ENCODE measurements at regions not wholly inside any gene's neighbourhood (a gene's known extent, or its start where the extent isn't known, plus 50 kb on each side); places are given as distances from the start of the nearest gene placed in this dataset.

DNA sequence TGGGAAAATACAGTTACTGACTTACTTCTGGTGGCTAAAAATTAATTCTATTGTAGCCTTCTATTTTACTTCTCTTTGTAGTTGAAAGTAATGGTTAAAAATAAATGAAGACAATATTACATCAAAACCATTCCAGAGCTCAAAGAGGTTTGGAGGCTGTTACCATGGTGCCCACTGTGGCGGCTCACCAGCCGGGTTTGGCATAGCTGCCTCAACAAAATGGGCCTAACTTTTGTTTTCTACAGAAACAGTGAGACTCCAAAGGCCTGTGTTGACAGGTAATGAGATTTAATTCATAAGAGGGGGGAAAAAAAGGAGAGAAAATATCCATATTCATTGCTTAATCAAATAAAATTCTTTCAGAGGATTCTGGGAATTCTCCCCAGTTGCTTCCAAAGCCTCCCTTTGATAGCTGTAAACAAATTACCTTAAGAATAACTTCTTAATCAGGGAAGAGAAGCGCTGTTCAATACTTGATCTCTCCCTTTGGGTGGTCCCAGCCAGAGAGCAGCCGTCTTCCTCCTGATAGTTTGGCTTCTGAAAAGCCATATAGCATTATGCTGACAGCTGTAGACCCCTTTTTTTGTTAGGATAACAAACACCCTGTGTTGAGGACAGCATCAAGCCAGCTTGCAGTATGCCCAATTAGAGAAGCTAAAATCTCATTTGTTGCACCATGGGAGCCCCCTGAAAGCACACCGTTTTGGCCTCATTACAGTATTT, 266.8 kb downstream of the NEDD1 start:
- no peak for DNase-seq (ENCODE audit: low read depth in 2 of 3, low spot score in 2 of 3)

DNA sequence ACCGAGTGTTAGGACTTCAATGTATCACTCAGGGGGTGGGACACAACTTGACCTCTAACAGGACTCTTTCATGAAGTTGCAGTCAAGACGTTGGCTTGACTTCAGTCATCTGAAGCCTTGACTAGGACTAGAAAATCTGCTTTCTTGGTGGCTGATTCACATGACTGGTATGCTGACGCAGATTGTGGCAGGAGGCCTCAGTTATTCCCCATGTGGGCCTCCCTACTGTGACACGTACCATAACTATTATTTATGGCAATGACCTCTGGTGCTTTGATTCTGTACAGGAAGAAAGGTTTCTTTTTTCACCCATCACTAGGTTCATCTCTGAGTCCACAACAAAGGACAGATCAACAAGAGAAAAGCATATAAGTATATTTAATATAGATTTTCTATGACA, 270.4 kb downstream of the NEDD1 start:
- no peak for DNase-seq (ENCODE audit: low read depth in 2 of 3, low spot score in 2 of 3)

DNA sequence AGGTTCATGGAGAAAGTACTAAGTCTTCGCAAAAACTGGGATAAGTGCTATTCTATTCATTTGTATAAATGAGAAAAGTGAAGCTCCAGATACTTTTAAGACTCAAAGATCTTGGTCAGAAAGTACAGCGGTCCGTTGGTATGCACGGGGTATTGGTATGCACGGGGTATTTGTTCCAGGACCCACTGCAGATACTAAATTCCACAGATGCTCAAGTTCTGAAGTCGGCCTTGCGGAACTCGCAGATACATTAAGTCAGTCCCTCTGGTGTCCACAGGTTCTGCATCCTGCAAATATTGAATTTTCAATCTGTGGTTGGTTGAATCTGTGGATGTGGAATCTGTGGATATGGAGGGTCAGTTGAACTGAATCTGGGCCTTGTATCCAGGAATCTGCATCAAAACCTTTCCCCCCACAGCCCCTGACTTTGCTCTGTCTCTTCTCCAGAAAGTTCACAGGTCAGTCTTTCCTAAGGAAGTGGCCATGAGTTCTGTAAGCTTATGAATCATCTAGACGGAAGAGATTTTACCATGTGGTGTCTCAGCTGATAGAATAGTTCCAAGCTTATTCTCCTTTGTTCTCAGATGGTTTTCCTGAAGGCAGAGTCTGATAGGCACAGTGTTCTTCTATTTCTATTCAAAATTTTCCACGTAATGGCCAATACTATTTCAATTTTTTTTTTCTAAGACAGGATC, 274.7 kb downstream of the NEDD1 start:
- no peak for DNase-seq (ENCODE audit: low read depth in 2 of 3, low spot score in 2 of 3)

DNA sequence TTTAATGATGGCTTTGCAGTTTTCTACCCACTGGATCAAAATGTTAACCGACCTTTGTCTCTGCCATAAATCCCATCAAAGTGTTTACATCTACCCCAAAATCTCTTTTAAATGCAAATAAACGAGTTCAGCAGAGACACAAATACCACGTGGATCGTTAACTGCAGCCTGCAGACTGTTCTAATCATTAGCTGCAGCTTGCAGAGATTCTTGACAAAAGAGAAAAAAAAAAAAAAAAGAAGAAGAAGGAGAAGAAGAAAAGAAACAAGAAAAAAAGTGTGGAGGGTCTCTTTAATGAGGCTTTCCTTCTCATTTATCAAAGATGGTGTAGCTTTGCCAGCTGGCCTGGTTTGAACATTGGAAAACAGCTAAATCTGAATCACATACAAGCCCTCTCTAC, 275.7 kb downstream of the NEDD1 start:
- no peak for DNase-seq (ENCODE audit: low read depth in 2 of 3, low spot score in 2 of 3)

DNA sequence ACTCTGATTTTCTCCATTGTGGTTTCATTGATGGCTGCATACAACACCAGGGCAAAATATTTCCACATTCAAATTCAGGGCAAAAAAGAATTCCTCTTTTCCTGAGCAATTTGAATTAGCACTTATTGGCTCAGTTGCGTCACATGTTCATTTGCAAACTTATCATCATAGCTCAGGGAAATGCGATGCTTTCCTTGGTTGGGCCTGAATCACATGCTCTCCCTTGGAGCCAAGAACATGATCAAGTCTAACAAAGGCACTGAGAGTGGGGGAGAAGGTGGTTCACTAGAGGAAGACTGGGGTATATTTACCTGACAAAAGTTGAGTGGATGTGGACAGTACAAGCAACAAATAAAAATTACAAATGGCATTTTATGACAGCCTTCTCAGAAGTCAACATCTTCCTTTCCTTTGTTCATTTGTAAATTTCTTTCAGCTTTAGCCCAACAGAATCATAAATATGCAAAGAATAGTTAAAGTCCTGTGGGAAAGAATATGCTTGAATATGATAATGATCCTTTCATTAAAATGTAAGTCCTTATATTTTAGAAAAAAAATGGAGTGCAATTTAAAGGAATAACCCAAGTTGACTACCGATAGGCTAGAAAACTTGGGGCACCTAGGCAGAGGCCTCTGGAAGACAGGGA, 277.2 kb downstream of the NEDD1 start:
- DNase-seq (ENCODE audit: low read depth in 2 of 3, low spot score in 2 of 3): no peak

DNA sequence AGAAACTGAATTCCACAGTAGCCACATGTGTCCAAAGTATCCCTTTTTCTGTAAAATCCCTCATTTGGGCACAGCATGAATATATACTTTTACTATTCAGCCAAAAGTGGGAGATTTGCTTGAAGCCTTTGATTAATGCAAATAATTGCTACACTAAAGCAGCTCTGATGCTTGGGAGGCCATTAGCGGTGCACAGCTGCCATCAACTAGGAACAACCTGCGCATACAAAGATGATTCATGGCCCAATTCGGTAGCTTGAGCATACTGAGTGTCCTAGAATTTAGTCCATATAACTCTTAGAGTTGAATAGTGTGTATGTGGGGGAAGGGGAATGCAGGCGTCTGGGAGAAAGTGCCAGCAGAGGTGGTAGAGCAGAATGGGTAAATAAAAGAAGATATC, 277.0 kb upstream of the RMST start:
- DNase-seq (ENCODE audit: low read depth in 2 of 3, low spot score in 2 of 3): no peak

DNA sequence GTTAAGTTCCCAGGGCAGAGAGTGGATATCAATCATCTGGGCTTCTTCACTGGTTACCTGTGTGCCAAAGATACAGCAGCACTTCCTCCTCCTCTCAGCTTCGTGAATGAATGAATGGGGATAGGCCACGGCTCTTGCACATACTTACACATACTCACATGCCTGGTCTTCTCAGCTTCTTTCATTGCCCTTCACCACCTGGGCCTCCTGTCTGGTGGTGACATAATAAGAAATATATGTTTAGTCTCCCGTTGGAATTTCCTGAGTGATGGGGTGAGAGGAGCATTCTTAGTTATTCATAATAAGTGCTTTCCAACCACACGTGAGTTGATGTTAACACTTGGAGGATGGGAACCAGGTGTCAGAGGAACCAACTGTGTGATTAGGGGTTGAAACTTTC, 268.1 kb upstream of the RMST start:
- DNase-seq (ENCODE audit: low read depth in 2 of 3, low spot score in 2 of 3): no peak

DNA sequence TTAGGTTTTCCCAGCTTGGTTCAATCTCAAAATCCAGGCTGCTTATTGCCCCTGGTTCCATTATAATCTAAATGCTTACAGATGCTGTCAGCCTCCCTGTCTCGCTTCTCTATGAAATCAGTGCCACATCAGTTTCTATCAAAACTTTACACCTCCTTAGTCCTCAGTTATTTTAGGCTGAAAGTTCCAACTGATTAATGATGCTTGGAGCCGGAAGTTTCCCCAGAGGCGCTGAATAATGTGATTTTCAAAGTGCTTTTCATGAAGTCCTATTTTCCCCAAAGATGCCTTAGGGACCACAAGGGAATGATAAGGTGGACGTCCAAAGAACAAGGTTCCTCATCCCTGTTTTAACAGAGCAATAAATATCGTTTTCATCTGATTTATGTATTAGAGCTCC, 262.4 kb upstream of the RMST start:
- no peak for DNase-seq (ENCODE audit: low read depth in 2 of 3, low spot score in 2 of 3)

DNA sequence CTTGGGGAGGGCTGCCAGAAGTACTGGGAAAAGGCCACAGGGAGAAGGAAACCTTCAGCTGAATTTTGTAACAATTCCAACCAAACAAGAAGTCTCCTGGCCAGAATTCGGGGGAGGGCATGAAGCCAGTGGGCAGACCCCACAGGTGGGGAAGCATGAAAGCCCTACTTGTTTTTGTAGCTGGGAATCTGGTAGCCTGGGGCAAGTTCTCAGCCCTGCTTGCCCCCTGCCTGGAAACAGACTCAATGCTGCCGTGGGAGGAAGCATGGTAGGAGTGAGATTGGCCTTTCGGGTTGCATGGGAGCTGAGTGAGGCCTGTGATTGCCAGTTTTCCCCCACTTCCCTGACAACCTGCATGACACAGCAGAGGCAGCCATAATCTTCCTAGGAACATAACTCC, 259.2 kb upstream of the RMST start:
- no peak for DNase-seq (ENCODE audit: low read depth in 2 of 3, low spot score in 2 of 3)

DNA sequence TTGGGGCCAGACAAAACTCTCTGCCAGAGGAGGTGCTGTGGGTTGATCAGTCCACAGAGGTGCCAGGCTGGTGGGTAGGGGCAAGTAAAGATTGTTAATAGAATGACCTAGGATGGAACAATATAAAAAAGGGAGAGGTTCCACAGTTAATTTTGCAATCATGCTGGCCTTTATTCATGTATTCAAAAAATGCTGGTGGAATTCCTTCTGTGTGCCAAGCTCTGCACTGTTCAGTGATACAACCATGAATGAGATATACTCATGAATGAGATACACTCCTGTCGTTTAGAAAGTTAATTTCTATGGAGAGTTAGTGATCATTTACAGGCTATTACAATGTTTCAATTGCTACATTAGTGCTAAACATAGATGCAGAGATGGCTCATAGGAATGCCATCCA, 252.6 kb upstream of the RMST start:
- no peak for DNase-seq (ENCODE audit: low read depth in 2 of 3, low spot score in 2 of 3)

DNA sequence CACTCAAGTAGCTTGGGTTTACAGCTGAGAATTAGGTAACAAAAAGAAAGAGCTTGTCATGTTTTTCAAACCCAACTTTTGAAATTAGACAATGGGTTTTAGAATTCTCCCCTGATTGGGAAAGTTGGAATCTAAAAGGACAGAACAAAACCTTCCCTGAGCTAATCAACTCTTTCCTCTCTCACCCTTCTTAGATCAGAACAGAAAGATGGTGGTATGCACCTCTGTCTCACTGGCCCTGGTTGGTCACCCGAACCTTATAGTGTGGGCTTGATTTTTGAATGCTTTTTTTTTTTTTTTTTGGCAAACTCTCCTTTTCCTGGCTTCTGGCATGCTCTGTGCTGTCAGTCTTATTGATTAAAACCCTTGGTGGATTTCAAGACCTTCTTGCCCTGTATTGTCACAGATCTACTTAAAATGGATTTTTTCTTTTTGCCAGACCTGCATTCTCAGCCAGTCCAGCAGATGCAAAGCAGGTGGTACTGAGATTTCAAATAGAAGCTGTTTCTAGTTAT, 251.1 kb upstream of the RMST start:
- no peak for DNase-seq (ENCODE audit: low read depth in 2 of 3, low spot score in 2 of 3)

DNA sequence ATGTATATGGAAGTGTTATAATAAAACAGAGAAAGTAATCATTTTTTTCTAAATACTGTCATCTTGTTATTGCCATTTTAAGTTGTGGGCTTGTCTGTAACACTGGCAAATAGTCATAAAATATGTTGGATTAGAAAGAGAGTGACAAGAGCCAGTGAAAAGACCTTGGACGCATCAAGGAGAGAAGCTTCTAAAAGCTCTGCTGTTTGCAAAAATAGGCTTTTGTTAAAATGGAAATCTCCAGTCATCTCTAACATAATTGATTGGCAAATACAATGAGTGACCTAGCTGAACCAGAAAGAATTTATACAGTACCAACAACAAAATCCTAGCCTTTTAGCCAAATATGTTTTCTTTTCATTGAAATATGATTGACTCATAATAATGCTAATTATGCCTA, 245.8 kb upstream of the RMST start:
- DNase-seq (ENCODE audit: low read depth in 2 of 3, low spot score in 2 of 3): no peak

DNA sequence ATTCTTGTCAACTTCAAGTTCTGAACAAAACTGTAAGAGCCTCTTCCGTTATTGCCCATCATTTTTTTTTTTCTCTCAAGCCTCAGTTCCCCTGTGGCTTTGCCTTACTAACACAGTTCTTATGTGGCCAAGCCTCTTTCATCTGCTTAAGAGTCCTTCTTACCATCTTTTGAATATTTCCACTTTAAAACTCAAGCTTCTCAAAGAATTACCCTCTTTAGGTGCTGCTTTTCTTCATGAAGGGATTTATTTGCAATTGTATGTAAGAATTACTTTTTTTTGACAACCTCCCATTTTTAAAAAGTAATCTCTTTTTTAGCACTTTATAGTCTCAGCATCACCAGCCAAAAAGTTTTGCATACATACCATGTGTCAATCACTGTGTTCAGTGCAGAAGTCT, 240.2 kb upstream of the RMST start:
- DNase-seq (ENCODE audit: low read depth in 2 of 3, low spot score in 2 of 3): no peak

DNA sequence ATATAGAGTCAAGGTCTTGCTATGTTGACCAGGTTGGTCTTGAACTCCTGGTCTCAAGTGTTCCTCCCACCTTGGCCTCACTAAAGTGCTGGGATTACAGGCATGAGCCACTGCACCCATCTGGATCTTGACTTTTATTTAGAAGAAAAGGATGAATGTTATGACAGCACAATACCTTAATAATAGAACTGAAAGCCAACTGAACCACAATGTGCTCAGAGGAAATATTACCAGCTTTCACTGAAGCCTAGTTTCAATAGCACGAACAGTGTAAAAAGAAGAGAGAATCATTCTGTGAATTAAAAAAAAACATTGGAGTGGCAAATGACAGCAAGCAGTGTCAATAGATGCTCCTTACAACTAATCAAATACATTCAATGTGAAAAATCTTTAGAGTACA, 239.2 kb upstream of the RMST start:
- DNase-seq (ENCODE audit: low read depth in 2 of 3, low spot score in 2 of 3): no peak

DNA sequence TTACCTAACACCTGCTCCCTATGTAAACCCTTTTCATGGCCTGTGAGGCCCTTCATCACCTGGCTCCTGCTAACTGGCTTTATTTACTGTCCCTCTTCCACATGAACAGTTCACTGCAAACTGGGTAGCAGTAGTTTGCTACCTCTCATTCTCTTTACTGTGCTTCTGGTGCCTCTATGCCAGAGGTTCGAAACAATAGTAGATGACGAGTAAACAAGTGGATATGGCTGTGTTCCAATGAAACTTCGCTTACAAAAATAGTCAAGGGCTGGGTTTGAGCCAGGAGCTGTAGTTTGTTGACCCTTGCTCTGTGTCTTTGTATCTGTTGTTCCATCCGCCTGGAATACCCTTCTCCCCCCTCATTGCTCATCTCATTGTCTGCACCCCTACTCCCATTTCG, 233.6 kb upstream of the RMST start:
- DNase-seq (ENCODE audit: low read depth in 2 of 3, low spot score in 2 of 3): no peak

DNA sequence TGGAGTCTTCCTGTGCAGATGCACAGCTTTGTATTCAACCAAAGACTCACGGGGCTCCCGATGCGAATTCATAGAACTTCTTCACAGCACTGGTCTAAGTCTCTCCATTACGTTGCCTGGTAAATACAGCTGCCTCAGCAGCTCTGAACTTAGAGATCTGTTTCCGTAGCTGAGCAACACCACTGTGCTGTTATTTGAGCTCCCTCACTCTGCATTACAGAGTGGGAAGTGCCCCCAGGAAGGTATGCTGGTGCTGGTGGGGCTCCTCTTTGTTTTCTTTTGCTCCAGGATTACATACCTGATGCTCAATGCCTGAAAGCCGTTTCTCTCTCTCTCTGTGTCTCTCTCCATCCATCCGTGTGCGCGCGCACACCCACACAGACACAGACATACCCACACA, 227.5 kb upstream of the RMST start:
- DNase-seq (ENCODE audit: low read depth in 2 of 3, low spot score in 2 of 3): no peak

DNA sequence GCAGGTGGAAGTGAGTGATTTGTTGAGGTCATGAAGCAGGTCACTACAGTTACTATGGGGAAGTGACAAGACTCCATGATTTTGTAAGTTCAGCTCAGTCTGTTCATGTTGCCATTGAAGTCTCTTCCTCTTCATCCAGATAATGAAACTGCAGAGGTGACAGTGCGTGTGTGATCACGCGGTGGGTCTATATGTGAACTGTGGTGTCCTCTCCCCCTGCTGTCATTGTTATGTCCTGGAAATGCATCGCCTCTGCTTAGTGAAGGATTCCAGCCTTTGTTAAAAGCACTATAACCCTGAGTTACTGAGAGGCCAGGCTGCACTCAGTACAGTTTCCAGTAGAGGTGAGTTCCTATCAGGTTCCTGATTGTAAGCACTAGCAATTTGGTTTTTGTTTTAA, 216.2 kb upstream of the RMST start:
- DNase-seq (ENCODE audit: low read depth in 2 of 3, low spot score in 2 of 3): no peak

DNA sequence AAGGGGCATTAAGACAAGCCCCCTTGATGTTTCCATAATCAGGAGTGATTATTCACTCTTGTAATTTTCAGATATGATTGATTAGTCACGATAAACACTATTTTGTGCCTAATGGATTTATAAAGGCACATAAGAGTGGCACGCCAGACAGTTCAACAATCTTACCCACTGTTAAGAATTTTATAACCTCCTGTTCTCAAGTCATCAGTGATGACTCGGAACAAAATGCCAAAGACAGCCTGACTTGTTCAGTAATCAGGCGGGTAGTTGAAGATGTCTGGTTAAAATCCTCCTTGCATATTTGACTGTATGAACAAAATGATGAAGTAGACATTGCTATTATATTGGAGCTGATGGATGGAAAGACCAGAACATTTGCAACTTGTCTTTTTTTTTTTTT, 212.1 kb upstream of the RMST start:
- no peak for DNase-seq (ENCODE audit: low read depth in 2 of 3, low spot score in 2 of 3)

DNA sequence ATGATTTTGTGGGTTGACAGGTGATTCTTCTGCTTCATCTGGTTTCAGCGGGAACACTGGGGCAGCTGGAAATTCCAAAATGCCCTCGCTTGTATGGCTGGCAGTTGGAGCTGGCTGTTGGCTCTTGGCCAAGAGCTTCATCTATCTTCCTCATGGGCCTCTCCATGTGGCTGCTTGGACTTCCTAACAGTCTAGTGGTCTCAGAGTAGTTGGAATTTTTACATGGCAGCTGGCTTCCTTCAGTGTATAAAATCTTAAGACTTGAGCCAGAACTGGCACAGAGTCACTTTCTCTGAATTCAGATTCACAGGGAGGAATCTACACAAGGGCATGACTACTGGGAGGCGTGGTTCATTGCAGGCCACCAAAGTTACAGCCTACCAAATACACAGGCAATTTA, 204.9 kb upstream of the RMST start:
- no peak for DNase-seq (ENCODE audit: low read depth in 2 of 3, low spot score in 2 of 3)

DNA sequence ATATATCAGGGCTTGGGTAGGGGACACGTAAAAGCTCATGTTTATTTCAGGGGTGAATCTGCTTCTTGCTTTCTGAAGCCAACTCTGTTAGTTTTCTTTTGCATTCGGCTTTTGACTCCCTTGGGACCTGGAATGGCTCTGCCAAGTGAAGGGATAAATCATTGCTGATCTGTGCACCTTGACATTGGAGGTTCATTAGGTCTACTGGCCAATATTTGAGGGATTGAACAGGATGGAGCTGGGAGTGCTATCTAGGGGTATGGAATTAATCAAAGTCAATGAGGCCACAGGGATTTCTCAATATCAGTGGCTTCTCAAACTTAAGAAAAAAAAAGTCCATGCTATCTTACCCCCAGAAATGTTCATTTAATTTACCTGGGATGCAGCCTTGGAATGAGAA, 203.5 kb upstream of the RMST start:
- DNase-seq (ENCODE audit: low read depth in 2 of 3, low spot score in 2 of 3): no peak

DNA sequence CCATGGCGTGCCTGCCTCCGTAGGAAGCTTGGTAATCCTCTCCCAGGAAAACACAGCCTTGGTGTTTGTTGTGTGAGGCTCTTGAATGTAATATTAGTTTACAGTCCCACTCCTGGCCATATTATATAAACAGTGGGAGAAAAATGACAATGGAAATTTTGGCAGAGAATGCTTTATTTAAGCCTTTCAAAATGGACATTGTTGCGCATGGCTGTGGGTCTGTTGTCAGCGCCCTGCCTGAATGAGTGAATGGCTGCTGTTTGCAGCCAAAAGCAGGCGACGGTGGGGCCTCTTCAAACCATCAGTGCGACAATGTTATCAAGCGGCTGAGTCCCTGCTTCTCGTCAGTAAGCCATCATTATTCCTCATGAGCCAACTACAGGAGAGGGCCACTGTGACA, 201.8 kb upstream of the RMST start:
- DNase-seq (ENCODE audit: low read depth in 2 of 3, low spot score in 2 of 3): no peak

DNA sequence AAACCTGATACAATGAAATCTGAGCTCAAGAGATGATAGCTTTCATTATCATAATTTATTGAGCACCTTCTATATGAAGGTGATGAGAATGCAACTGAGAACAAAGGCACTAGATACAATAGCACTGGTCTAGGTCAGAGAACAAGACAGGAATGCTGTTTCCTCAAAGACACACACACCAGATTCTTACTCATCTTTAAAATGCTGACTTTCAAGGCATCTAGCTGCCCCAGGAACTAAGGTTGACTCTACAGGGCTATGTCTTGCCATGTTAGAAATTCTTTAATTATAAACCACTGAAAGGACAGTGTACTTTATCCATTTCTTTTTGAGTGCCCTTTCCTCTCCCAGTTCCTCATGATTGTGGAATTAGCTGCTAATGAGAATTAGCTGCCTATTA, 195.4 kb upstream of the RMST start:
- no peak for DNase-seq (ENCODE audit: low read depth in 2 of 3, low spot score in 2 of 3)

Data from hematopoietic multipotent progenitor cell (in vitro differentiated cells).